ENCODE measurements at regions not wholly inside any gene's neighbourhood (a gene's known extent, or its start where the extent isn't known, plus 50 kb on each side); places are given as distances from the start of the nearest gene placed in this dataset.

DNA sequence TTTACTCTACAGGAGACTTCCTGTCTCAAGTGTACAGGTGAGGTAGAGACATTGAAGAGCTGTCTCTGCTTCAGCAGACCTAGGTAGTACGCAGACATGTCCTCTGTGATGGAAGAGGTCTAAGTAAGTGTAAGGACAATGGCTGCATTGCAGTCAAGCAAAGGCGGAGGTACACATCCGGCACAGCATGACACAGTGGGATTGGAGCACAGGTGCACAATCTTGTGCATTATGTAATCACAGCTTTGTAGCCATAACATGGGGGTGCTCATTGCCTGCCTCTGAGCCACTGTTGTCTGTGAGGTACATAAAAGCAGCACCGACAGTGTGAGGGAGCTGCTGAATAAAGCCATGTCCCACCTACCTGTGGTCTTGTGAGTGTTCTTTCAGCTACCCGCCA lies 66.4 kb upstream of the CCDC190 start:
- no peak for ATAC-seq
- ChIA-PET POLR2A (no interaction called here), CTCF (no interaction called here)
- no peaks in the 10 kb centered on the region for H3K9me3 Mint-ChIP-seq
- no peaks in the 10 kb centered on the region for H3K36me3 Mint-ChIP-seq (ENCODE audit: low read depth)
- no peaks in the 10 kb centered on the region for H3K4me1 Mint-ChIP-seq (ENCODE audit: low read depth)
- H3K27me3 Mint-ChIP-seq: peaks cover 11% of the 10 kb centered on the region
- no peak overlapping the region for H3K27ac Mint-ChIP-seq
- no peak for DNase-seq
- intact Hi-C loops (cut with micrococcal nuclease): no loop called here
- H3K4me3 Mint-ChIP-seq: no peak overlapping the region
- TF ChIP-seq, protein P1, sequence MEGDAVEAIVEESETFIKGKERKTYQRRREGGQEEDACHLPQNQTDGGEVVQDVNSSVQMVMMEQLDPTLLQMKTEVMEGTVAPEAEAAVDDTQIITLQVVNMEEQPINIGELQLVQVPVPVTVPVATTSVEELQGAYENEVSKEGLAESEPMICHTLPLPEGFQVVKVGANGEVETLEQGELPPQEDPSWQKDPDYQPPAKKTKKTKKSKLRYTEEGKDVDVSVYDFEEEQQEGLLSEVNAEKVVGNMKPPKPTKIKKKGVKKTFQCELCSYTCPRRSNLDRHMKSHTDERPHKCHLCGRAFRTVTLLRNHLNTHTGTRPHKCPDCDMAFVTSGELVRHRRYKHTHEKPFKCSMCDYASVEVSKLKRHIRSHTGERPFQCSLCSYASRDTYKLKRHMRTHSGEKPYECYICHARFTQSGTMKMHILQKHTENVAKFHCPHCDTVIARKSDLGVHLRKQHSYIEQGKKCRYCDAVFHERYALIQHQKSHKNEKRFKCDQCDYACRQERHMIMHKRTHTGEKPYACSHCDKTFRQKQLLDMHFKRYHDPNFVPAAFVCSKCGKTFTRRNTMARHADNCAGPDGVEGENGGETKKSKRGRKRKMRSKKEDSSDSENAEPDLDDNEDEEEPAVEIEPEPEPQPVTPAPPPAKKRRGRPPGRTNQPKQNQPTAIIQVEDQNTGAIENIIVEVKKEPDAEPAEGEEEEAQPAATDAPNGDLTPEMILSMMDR (IDR thresholded peaks at IDR 0.05): no peak

GRCh38 chr1:162926906-162927305 lies 65.9 kb upstream of the CCDC190 start:
- TF ChIP-seq, protein P1 (IDR thresholded peaks at IDR 0.05): no peak
- Mint-ChIP-seq H3K36me3 (ENCODE audit: low read depth) (no peaks in the 10 kb centered on the region), H3K27me3 (peaks cover 9% of the 10 kb centered on the region), H3K9me3 (no peaks in the 10 kb centered on the region), H3K4me3 (no peak overlapping the region), H3K27ac (no peak overlapping the region), H3K4me1 (ENCODE audit: low read depth) (peaks cover 3% of the 10 kb centered on the region)
- DNase-seq (no peak), ATAC-seq (no peak)
- CTCF ChIA-PET: no interaction called here
- POLR2A ChIA-PET: no interaction called here
- intact Hi-C loops (cut with micrococcal nuclease): no loop called here

GRCh38 chr1:162924179-162924578 lies 63.2 kb upstream of the CCDC190 start:
- CTCF ChIA-PET: no interaction called here
- POLR2A ChIA-PET: no interaction called here
- Mint-ChIP-seq H3K36me3 (ENCODE audit: low read depth) (no peaks in the 10 kb centered on the region), H3K27me3 (peaks cover 10% of the 10 kb centered on the region), H3K9me3 (no peaks in the 10 kb centered on the region), H3K27ac (no peak overlapping the region), H3K4me1 (ENCODE audit: low read depth) (peaks cover 3% of the 10 kb centered on the region), H3K4me3 (no peak overlapping the region)
- no peak for ATAC-seq
- TF ChIP-seq, protein P1 (IDR thresholded peaks at IDR 0.05): no peak
- intact Hi-C loops (cut with micrococcal nuclease): no loop called here
- DNase-seq: no peak

DNA sequence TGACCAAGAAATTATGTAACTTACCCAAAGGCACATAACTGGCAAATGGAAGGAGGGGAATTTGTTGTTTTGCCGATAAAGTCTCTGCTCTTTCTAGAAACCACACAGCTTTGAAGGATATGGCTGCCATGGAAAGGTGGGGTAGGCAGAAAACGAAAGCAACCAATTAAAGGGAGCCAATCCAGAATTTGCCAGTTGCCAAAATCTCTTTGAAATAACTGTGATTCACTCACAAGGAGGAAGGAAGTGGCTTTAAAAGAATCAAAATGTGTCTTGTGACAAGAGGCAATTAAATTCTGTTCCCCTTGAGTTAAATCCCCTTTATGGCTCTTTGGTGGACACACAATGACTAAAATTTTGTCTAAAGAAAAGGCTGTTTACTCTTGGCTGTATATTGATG lies 61.2 kb upstream of the CCDC190 start:
- Mint-ChIP-seq H3K27me3 (peaks cover 10% of the 10 kb centered on the region), H3K4me1 (ENCODE audit: low read depth) (peaks cover 3% of the 10 kb centered on the region), H3K9me3 (no peaks in the 10 kb centered on the region), H3K36me3 (ENCODE audit: low read depth) (no peaks in the 10 kb centered on the region), H3K4me3 (no peak overlapping the region), H3K27ac (no peak overlapping the region)
- ATAC-seq (no peak), DNase-seq (no peak)
- ChIA-PET POLR2A (no interaction called here), CTCF (no interaction called here)
- TF ChIP-seq, protein P1 (IDR thresholded peaks at IDR 0.05): no peak
- intact Hi-C loops (cut with micrococcal nuclease): no loop called here

DNA sequence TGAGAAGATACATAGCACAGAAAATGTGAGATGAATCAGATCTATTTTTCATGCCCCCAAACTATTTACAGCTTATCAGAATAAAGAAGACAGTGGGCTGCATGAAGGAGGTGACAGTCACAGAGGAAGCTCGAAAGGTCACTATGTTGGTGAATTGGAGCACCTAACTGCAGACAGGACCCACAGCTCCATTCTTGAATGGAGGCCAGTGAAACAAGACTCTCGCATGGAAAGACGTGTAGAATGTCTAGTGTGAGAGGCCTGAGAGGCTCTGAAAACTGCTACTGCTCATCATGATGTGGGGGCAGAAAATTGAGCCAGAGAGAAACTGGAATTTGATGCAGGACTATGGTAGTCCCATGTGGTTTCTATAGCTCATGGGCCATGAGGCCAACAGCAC lies 60.3 kb upstream of the CCDC190 start:
- ATAC-seq (no peak), DNase-seq (no peak)
- H3K27ac Mint-ChIP-seq: no peak overlapping the region
- CTCF ChIA-PET: no interaction called here
- POLR2A ChIA-PET: no interaction called here
- peaks cover 3% of the 10 kb centered on the region for H3K4me1 Mint-ChIP-seq (ENCODE audit: low read depth)
- H3K4me3 Mint-ChIP-seq: no peak overlapping the region
- no peaks in the 10 kb centered on the region for H3K9me3 Mint-ChIP-seq
- TF ChIP-seq, protein P1 (IDR thresholded peaks at IDR 0.05): no peak
- H3K36me3 Mint-ChIP-seq (ENCODE audit: low read depth): no peaks in the 10 kb centered on the region
- peaks cover 10% of the 10 kb centered on the region for H3K27me3 Mint-ChIP-seq
- intact Hi-C loops (cut with micrococcal nuclease): no loop called here

Data from activated CD8-positive, alpha-beta T cell treated with anti-CD3 and anti-CD28 coated beads for 36 hours (primary cell).